ENCODE measurements at regions not wholly inside any gene's neighbourhood (a gene's known extent, or its start where the extent isn't known, plus 50 kb on each side); places are given as distances from the start of the nearest gene placed in this dataset.

DNA sequence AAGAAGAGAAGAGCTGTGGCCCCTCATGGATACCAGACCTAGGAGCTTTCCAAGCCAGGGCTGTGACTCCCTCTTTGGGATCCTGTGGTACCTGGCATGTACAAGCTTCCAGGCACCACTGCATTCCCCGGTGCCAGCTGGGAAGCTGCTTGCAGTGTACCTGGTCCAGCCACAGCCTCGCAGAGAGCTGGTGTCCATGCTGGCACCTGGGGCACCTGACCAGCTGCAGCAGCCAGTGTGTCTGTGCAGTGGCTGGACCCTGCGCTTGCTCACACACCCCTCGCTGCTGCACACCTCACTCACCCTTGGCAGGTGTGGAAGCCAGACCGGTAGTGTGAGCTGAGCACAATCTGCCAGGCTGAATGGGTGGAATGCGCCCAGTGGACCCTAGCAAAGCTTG lies 190.9 kb upstream of the MAN1A1 start:
- TF ChIP-seq, protein P1, sequence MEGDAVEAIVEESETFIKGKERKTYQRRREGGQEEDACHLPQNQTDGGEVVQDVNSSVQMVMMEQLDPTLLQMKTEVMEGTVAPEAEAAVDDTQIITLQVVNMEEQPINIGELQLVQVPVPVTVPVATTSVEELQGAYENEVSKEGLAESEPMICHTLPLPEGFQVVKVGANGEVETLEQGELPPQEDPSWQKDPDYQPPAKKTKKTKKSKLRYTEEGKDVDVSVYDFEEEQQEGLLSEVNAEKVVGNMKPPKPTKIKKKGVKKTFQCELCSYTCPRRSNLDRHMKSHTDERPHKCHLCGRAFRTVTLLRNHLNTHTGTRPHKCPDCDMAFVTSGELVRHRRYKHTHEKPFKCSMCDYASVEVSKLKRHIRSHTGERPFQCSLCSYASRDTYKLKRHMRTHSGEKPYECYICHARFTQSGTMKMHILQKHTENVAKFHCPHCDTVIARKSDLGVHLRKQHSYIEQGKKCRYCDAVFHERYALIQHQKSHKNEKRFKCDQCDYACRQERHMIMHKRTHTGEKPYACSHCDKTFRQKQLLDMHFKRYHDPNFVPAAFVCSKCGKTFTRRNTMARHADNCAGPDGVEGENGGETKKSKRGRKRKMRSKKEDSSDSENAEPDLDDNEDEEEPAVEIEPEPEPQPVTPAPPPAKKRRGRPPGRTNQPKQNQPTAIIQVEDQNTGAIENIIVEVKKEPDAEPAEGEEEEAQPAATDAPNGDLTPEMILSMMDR (IDR thresholded peaks at IDR 0.05) = no peak
- TF ChIP-seq POLR2A (IDR thresholded peaks at IDR 0.05) = no peak

Data from Peyer's patch (tissue), 4 donors.